ENCODE measurements at regions not wholly inside any gene's neighbourhood (a gene's known extent, or its start where the extent isn't known, plus 50 kb on each side); places are given as distances from the start of the nearest gene placed in this dataset.
"Not testable (repeated sequence)": the region's sequence is repeated elsewhere in the genome, so short reads cannot be mapped to it uniquely, and the experiment has no call there.

DNA sequence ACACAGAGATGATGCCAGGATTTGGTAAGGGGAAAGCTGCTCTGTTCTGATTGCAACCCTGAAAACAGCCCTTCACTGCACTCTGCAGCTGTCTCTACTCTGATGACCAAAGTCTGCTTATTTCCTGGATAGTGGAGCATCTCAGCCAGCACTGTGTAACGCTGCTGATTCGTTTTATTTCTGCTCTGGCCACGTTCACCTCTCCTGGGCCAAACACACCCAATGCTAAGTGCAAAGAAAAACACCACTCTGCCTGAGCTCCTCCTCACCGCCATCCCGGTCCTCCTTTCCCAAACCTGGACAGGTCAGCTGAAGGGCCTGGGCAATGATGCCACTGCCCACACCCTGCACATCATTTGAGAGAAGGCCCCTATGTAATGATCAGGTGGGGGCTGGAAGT, 529.3 kb upstream of the B3GAT1 start:
- DNase-seq: no peak
- no peak for TF ChIP-seq EP300 (IDR thresholded peaks at IDR 0.05)
- intact Hi-C loops (cut with DNase I): no loop called here
- Histone ChIP-seq H3K27me3 (no peaks in the 10 kb centered on the region), H3K36me3 (no peaks in the 10 kb centered on the region), H3K27ac (no peak overlapping the region), H3K4me3 (no peak overlapping the region), H3K9me3 (no peaks in the 10 kb centered on the region), H3K4me1 (ENCODE audit: insufficient read depth) (no peaks in the 10 kb centered on the region)
- WGBS, 3 donors: 48 to 70% (median 67%) methylated on average over 5 of the region's 5 CpGs

DNA sequence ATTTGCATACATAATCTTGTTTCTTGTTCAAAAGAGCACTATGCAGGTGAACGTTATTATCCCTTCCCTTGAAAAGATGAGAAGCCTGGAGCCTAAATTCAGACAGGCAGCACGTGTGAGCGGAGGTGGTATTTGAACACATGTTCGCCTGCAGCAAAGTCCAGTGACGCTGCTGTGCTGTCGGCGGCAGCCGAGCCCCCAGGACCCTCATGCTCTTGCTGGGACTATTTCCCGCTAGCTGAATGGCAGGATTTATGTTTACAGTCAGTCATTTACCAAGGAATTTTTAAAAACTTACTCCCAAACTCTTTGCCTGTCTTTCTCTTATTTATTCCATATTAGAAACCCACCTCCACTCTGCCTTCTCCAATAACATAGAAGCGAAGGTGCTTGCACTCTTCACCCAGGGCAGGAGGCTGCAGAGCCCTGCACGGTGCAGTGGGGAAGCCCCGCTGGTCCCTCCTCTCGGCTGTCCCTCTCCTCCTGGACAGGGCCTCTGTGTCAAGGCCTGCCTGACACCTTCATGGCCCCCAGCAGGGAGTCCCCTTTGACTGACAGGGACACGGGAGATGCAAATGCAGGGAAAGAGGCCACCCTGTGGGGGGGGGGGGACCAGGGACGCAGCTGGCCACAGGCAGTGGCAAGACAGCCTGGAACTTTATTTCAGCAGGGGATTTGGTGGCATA, 528.5 kb upstream of the B3GAT1 start:
- H3K4me3 ChIP-seq: no peak overlapping the region

DNA sequence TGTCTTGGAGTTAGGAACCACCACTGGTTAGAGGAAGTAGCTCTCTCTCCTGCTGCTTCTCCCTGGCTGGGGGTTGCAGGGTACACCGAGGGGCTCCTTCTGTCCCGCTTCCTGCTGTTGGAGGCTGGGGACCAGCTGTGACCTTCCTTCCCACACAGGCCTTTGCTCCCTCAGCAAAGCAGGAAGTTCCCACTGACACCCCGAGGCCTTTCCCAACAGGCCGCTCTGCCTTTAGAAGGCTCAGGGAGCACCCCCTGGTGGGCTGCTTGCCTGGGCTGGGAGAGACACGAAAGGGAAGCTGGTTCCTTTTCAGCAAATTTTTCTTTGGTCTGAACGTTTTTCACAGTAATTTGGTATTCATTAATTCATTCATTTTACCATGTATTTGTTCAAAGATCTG, 527.9 kb upstream of the B3GAT1 start:
- Histone ChIP-seq H3K36me3 (no peaks in the 10 kb centered on the region), H3K27ac (no peak overlapping the region), H3K9me3 (no peaks in the 10 kb centered on the region), H3K4me1 (ENCODE audit: insufficient read depth) (no peaks in the 10 kb centered on the region), H3K27me3 (no peaks in the 10 kb centered on the region), H3K4me3 (no peak overlapping the region)
- intact Hi-C loops (cut with DNase I): no loop called here
- WGBS, 3 donors: 33 to 52% (median 39%) methylated on average over 6 of the region's 6 CpGs
- TF ChIP-seq EP300 (IDR thresholded peaks at IDR 0.05): no peak
- TF ChIP-seq, protein P1, sequence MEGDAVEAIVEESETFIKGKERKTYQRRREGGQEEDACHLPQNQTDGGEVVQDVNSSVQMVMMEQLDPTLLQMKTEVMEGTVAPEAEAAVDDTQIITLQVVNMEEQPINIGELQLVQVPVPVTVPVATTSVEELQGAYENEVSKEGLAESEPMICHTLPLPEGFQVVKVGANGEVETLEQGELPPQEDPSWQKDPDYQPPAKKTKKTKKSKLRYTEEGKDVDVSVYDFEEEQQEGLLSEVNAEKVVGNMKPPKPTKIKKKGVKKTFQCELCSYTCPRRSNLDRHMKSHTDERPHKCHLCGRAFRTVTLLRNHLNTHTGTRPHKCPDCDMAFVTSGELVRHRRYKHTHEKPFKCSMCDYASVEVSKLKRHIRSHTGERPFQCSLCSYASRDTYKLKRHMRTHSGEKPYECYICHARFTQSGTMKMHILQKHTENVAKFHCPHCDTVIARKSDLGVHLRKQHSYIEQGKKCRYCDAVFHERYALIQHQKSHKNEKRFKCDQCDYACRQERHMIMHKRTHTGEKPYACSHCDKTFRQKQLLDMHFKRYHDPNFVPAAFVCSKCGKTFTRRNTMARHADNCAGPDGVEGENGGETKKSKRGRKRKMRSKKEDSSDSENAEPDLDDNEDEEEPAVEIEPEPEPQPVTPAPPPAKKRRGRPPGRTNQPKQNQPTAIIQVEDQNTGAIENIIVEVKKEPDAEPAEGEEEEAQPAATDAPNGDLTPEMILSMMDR (IDR thresholded peaks at IDR 0.05): no peak
- no peak for TF ChIP-seq POLR2A (IDR thresholded peaks at IDR 0.05)
- DNase-seq: no peak

More for the DNA sequence above, 528.5 kb upstream of the B3GAT1 start:
- Histone ChIP-seq H3K4me1 (ENCODE audit: insufficient read depth) (no peaks in the 10 kb centered on the region), H3K36me3 (no peaks in the 10 kb centered on the region), H3K27ac (no peak overlapping the region), H3K9me3 (no peaks in the 10 kb centered on the region), H3K27me3 (no peaks in the 10 kb centered on the region)
- 80 to 85% (median 83%) methylated on average over 15 of the region's 15 CpGs for WGBS, 3 donors
- DNase-seq: no peak
- TF ChIP-seq, protein P1 (IDR thresholded peaks at IDR 0.05): no peak
- TF ChIP-seq EP300 (IDR thresholded peaks at IDR 0.05) (no peak), POLR2A (IDR thresholded peaks at IDR 0.05) (no peak)
- intact Hi-C loops (cut with DNase I): no loop called here

DNA sequence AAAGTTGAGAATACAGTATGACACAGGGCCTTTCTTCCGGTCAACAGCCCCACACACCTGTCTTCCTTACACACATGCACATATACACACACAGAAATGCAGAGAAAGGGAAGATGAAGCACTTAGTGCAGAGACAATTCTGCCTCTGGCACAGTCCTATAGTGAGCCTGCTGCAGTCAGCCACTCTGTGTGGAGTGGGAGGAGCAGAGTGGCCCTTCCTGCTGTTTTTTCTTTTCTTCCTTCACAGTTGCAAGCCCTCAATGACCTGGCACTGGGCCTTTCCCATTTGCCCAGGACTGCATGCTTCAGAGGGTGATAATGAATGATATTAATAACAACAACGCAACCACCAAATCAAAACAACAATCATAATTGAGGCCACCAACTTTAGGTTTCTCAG, 527.0 kb upstream of the B3GAT1 start:
- intact Hi-C loops (cut with DNase I): no loop called here
- 45 to 60% (median 58%) methylated on average over 2 of the region's 2 CpGs for WGBS, 3 donors
- TF ChIP-seq, protein P1 (IDR thresholded peaks at IDR 0.05): no peak
- TF ChIP-seq POLR2A (IDR thresholded peaks at IDR 0.05): no peak
- Histone ChIP-seq H3K9me3 (no peaks in the 10 kb centered on the region), H3K36me3 (no peaks in the 10 kb centered on the region), H3K4me1 (ENCODE audit: insufficient read depth) (no peaks in the 10 kb centered on the region), H3K27me3 (no peaks in the 10 kb centered on the region), H3K4me3 (no peak overlapping the region), H3K27ac (no peak overlapping the region)
- DNase-seq: no peak

DNA sequence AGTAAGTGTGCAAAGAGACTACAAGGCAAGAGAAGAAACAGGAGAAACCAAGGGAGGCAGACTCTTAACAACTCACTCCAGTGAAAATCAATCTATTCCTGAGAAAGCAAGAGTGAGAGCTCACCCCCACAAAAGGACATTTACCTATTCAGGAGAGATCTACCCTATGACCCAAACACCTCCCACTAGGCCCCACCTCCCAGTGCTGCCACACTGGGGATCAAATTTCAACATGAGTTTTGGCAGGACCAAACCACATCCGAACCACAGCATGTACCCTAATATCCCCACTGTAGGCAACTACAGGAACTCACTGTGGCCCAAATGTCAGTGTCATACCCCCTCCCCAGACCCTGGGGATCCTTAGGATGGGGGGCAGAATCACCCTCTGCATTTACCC, 526.2 kb upstream of the B3GAT1 start:
- Histone ChIP-seq H3K9me3 (no peaks in the 10 kb centered on the region), H3K4me1 (ENCODE audit: insufficient read depth) (no peaks in the 10 kb centered on the region), H3K27ac (no peak overlapping the region), H3K4me3 (no peak overlapping the region), H3K27me3 (no peaks in the 10 kb centered on the region), H3K36me3 (no peaks in the 10 kb centered on the region)
- intact Hi-C loops (cut with DNase I): no loop called here
- WGBS, 3 donors: 50 to 73% (median 58%) methylated on average over 1 of the region's 1 CpG
- no peak for DNase-seq
- TF ChIP-seq, protein P1 (IDR thresholded peaks at IDR 0.05): no peak
- TF ChIP-seq EP300 (IDR thresholded peaks at IDR 0.05) (no peak), POLR2A (IDR thresholded peaks at IDR 0.05) (no peak)

DNA sequence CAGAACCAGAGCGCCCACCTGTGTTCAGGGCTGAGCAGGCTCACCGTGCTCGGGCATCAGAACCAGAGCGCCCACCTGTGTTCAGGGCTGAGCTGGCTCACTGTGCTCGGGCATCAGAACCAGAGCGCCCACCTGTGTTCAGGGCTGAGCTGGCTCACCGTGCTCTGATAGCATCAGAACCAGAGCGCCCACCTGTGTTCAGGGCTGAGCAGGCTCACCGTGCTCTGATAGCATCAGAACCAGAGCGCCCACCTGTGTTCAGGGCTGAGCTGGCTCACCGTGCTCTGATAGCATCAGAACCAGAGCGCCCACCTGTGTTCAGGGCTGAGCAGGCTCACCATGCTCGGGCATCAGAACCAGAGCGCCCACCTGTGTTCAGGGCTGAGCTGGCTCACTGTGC, 525.2 kb upstream of the B3GAT1 start:
- H3K4me1 ChIP-seq (ENCODE audit: insufficient read depth); DNase-seq; H3K27me3 ChIP-seq; H3K4me3 ChIP-seq; H3K36me3 ChIP-seq; intact Hi-C loops (cut with DNase I); H3K27ac ChIP-seq; H3K9me3 ChIP-seq: not testable (repeated sequence)
- 90 to 91% (median 91%) methylated on average over 13 to 14 of the region's 14 CpGs for whole genome bisulfite sequencing, 3 donors
